IMR-90 (cell line): ENCODE measurements at regions not wholly inside any gene's neighbourhood (a gene's known extent, or its start where the extent isn't known, plus 50 kb on each side); places are given as distances from the start of the nearest gene placed in this dataset.

Source experiments
- ATAC-seq: fragments of 200-7000 bp; cut with Tn5 transposase; 2 replicates; pipeline ENCODE4 v1.9.1; 2020; ENCODE audit warnings: low read depth, mild to moderate bottlenecking, moderate library complexity
- BruUV-seq: library from RNA; stranded (reverse); fragments of 400-500 nt; replicated peaks from 2 replicates; lab custom pipeline; 2021; lab: Mats Ljungman, UMichigan
- CTCF ChIA-PET: fragments of 300-600 bp; formaldehyde crosslinking; extraction: SDS; loops from one replicate; lab custom pipeline; 2021; ENCODE audit warnings: antibody characterized with exemption; lab: Yijun Ruan, JAX
- POLR2A ChIA-PET: fragments of 300-600 bp; sonication (Branson Sonifier 250); formaldehyde crosslinking; loops from one replicate; lab custom pipeline; 2022; ENCODE audit warnings: antibody characterized with exemption; ENCODE audit not compliant: unreplicated experiment; lab: Charles Lee
- DNase-seq: peaks from one replicate; pipeline ENCODE4 v3.0.0; 2013
- H2AFZ ChIP-seq: replicated peaks from 2 replicates; pipeline ENCODE3; 2013; ENCODE audit warnings: low read length, mild to moderate bottlenecking; ENCODE audit not compliant: poor library complexity
- H2AK5ac ChIP-seq: 2 replicates; pipeline ENCODE4 v1.6.1; 2013; ENCODE audit warnings: low read depth, low read length, inconsistent platforms
- H2AK9ac ChIP-seq: replicated peaks from 2 replicates; pipeline ENCODE3; 2013; ENCODE audit warnings: mild to moderate bottlenecking, low read depth, low read length, moderate library complexity; ENCODE audit not compliant: poor library complexity
- H2BK120ac ChIP-seq: 2 replicates; pipeline ENCODE4 v1.6.1; 2013; ENCODE audit warnings: low read depth, low read length, inconsistent platforms
- H2BK15ac ChIP-seq: 3 replicates; pipeline ENCODE4 v1.6.1; 2013; ENCODE audit warnings: low read depth, low read length, inconsistent platforms
- H2BK20ac ChIP-seq: 2 replicates; pipeline ENCODE4 v1.6.1; 2013; ENCODE audit warnings: low read depth, mild to moderate bottlenecking, inconsistent platforms, low read length, moderate library complexity
- H2BK5ac ChIP-seq: 2 replicates; pipeline ENCODE4 v1.6.1; 2013; ENCODE audit warnings: mild to moderate bottlenecking, low read depth, low read length, inconsistent platforms; ENCODE audit not compliant: poor library complexity, severe bottlenecking
- H3K14ac ChIP-seq: replicated peaks from 2 replicates; pipeline ENCODE4 v1.6.1; 2013; ENCODE audit warnings: low read depth, low read length, inconsistent platforms
- H3K18ac ChIP-seq: 2 replicates; pipeline ENCODE4 v1.6.1; 2013; ENCODE audit warnings: low read depth, low read length, control low read depth
- H3K23ac ChIP-seq: 2 replicates; pipeline ENCODE4 v1.6.1; 2013; ENCODE audit warnings: low read depth, low read length, inconsistent platforms
- H3K27ac ChIP-seq: 2 replicates; pipeline ENCODE4 v1.5.1; 2013; ENCODE audit warnings: mild to moderate bottlenecking, control low read depth, low read length; ENCODE audit not compliant: insufficient read depth
- H3K27me3 ChIP-seq: 2 replicates; pipeline ENCODE4 v1.6.1; 2013; ENCODE audit warnings: low read length; ENCODE audit not compliant: control insufficient read depth, insufficient read depth
- H3K36me3 ChIP-seq: 2 replicates; pipeline ENCODE4 v1.6.1; 2013; ENCODE audit warnings: low read length, mixed read lengths; ENCODE audit not compliant: control insufficient read depth, insufficient read depth
- H3K4ac ChIP-seq: 2 replicates; pipeline ENCODE4 v1.6.1; 2013; ENCODE audit warnings: low read depth, low read length, inconsistent platforms
- H3K4me1 ChIP-seq: 2 replicates; pipeline ENCODE4 v1.6.1; 2013; ENCODE audit warnings: low read length, mixed read lengths; ENCODE audit not compliant: control insufficient read depth, insufficient read depth
- H3K4me2 ChIP-seq: 2 replicates; pipeline ENCODE4 v1.6.1; 2013; ENCODE audit warnings: low read depth, mild to moderate bottlenecking, control low read depth, low read length, moderate library complexity
- H3K4me3 ChIP-seq: 2 replicates; pipeline ENCODE4 v1.5.1; 2013; ENCODE audit warnings: low read depth, mild to moderate bottlenecking, control low read depth, low read length, moderate library complexity; ENCODE audit not compliant: insufficient read depth
- H3K56ac ChIP-seq: 2 replicates; pipeline ENCODE4 v1.6.1; 2013; ENCODE audit warnings: low read length, inconsistent platforms; ENCODE audit not compliant: insufficient read depth; ENCODE audit errors: extremely low read depth
- H3K79me1 ChIP-seq, 2 experiments: 2 replicates each; pipeline ENCODE4 v1.6.1; 2013; ENCODE audit warnings: low read length in 2 of 2, inconsistent platforms in 1 of 2, low read depth in 1 of 2
- H3K9ac ChIP-seq: 2 replicates; pipeline ENCODE4 v1.6.1; 2013; ENCODE audit warnings: low read depth, low read length, control low read depth
- H3K9me1 ChIP-seq: 2 replicates; pipeline ENCODE4 v1.6.1; 2013; ENCODE audit warnings: low read length, inconsistent platforms; ENCODE audit not compliant: insufficient read depth
- H3K9me3 ChIP-seq: 2 replicates; pipeline ENCODE4 v1.6.1; 2013; ENCODE audit warnings: low read length; ENCODE audit not compliant: control insufficient read depth, insufficient read depth
- H4K20me1 ChIP-seq: 2 replicates; pipeline ENCODE4 v1.6.1; 2013; ENCODE audit warnings: low read length, inconsistent platforms; ENCODE audit not compliant: insufficient read depth
- H4K5ac ChIP-seq: 2 replicates; pipeline ENCODE4 v1.6.1; 2013; ENCODE audit warnings: mild to moderate bottlenecking, low read depth, low read length, control low read depth
- H4K8ac ChIP-seq, 2 experiments: 2 replicates each; pipeline ENCODE4 v1.6.1; 2013; ENCODE audit warnings: low read depth in 2 of 2, low read length in 2 of 2, control low read depth in 1 of 2, inconsistent platforms in 1 of 2
- H4K91ac ChIP-seq: 2 replicates; pipeline ENCODE4 v1.6.1; 2013; ENCODE audit warnings: low read depth, low read length, inconsistent platforms; ENCODE audit not compliant: insufficient read depth
- CEBPB ChIP-seq: IDR thresholded peaks from 2 replicates; pipeline ENCODE4 v1.6.1; 2012; ENCODE audit warnings: low read depth, low read length, improper control_type of control experiment
- CHD1 ChIP-seq: IDR thresholded peaks from 2 replicates; pipeline ENCODE4 v1.6.1; 2012; ENCODE audit warnings: low read depth, low read length, improper control_type of control experiment
- FOS ChIP-seq: fragments of 150-350 bp; IDR thresholded peaks from 2 replicates; pipeline ENCODE4 v1.6.1; 2016; ENCODE audit warnings: low read depth, low read length
- MAZ ChIP-seq: IDR thresholded peaks from 2 replicates; pipeline ENCODE4 v1.6.1; 2012; ENCODE audit warnings: low read depth, mild to moderate bottlenecking, low read length, improper control_type of control experiment, moderate library complexity, borderline replicate concordance
- POLR2A ChIP-seq: IDR thresholded peaks from 2 replicates; pipeline ENCODE4 v1.6.1; 2012; ENCODE audit warnings: mild to moderate bottlenecking, low read depth, low read length
- WGBS, 2 experiments: methylation state at CpG; one replicate each; pipeline versions ENCODE4 v1.1.5 to v1.1.7; 2013; ENCODE audit warnings: missing lambda C conversion rate in 2 of 2; ENCODE audit not compliant: insufficient read length in 1 of 2; ENCODE audit errors: extremely low coverage in 2 of 2; 5-methylcytosine and 5-hydroxymethylcytosine counted together
- dilution Hi-C: fragments of 300-500 bp; cut with HindIII; formaldehyde crosslinking; loops from one replicate; pipeline ENCODE4 v1.14.3; 2018; ENCODE audit warnings: low sequenced_read_pairs; ENCODE audit not compliant: unreplicated experiment
- in situ Hi-C: fragments of 300-500 bp; cut with MboI; formaldehyde crosslinking; loops from 3 replicates; pipeline ENCODE4 v1.14.3; 2019; ENCODE audit warnings: low sequenced_read_pairs, inconsistent platforms, mixed read lengths
- intact Hi-C: fragments of 100-400 bp; cut with micrococcal nuclease; formaldehyde crosslinking; loops from 2 replicates; pipeline ENCODE4 v1.10.0; 2022

GRCh38 chr4:154032914-154033313 lies 244.0 kb upstream of the SFRP2 start:
- no peak overlapping the region for H3K4me3 ChIP-seq

More at GRCh38 chr4:154032914-154033313, 244.0 kb upstream of the SFRP2 start:
- no peaks in the 10 kb centered on the region for H3K27me3 ChIP-seq
- H3K23ac ChIP-seq = no peak overlapping the region
- H3K27ac ChIP-seq = no peak overlapping the region
- no peak overlapping the region for H2BK15ac ChIP-seq
- no peak overlapping the region for H3K4ac ChIP-seq
- H4K91ac ChIP-seq = no peak overlapping the region
- no peak for DNase-seq
- no peaks in the 10 kb centered on the region for H3K79me1 ChIP-seq
- H3K18ac ChIP-seq = no peak overlapping the region
- H2AFZ ChIP-seq = no peak overlapping the region
- no peak overlapping the region for H2AK9ac ChIP-seq
- CTCF ChIA-PET = interaction anchor here (0.6 kb wide), 1 partner anchor 93 kb away, joined by 3 read pairs; no protein-coding TSS in a partner anchor
- H3K9ac ChIP-seq = no peak overlapping the region
- WGBS, 2 experiments = 20% methylated on average over 1 of the region's 3 CpGs; no CpG with 5 or more reads in 1 of the 2 experiments
- H3K9me3 ChIP-seq = peaks cover 4% of the 10 kb centered on the region; the same call in 1 of the 2 replicates
- no peak overlapping the region for H4K5ac ChIP-seq
- no peak for TF ChIP-seq MAZ
- TF ChIP-seq POLR2A = no peak
- TF ChIP-seq CHD1 = no peak
- TF ChIP-seq CEBPB = no peak
- TF ChIP-seq FOS = no peak
- no peaks in the 10 kb centered on the region for H4K20me1 ChIP-seq
- no peaks in the 10 kb centered on the region for H3K36me3 ChIP-seq
- no peak overlapping the region for H3K14ac ChIP-seq
- H2BK120ac ChIP-seq = no peak overlapping the region
- H2BK5ac ChIP-seq = no peak overlapping the region
- POLR2A ChIA-PET = no interaction called here
- no peaks in the 10 kb centered on the region for H3K9me1 ChIP-seq
- ATAC-seq = no peak
- H3K4me2 ChIP-seq = no peak overlapping the region
- intact Hi-C loops (no loop called here), dilution Hi-C loops (no loop called here), in situ Hi-C loops (no loop called here)
- no peak overlapping the region for H2BK20ac ChIP-seq
- H2AK5ac ChIP-seq = no peak overlapping the region
- no peaks in the 10 kb centered on the region for H3K4me1 ChIP-seq
- BruUV-seq = no TSS peak
- H3K56ac ChIP-seq = no peak overlapping the region
- H4K8ac ChIP-seq = no peak overlapping the region
